Endothelial cell of umbilical vein (primary cell): ENCODE measurements at regions not wholly inside any gene's neighbourhood (a gene's known extent, or its start where the extent isn't known, plus 50 kb on each side); places are given as distances from the start of the nearest gene placed in this dataset.

Experiments used
- BruUV-seq: library from RNA; stranded (reverse); fragments of 400-500 nt; replicated peaks from 2 replicates; lab custom pipeline; 2021; lab: Mats Ljungman, UMichigan
- CTCF ChIA-PET: fragments of 300-600, 350-600 bp; sonication (Branson Sonifier 250); formaldehyde crosslinking; loops from one replicate; lab custom pipeline; 2021; ENCODE audit warnings: antibody characterized with exemption, inconsistent platforms; lab: Charles Lee
- POLR2A ChIA-PET: fragments of 300-600, 350-600 bp; sonication (Branson Sonifier 250); formaldehyde crosslinking; loops from one replicate; lab custom pipeline; 2021; ENCODE audit warnings: antibody characterized with exemption, inconsistent platforms; lab: Charles Lee
- DNase-seq: peaks from one replicate; pipeline ENCODE4 v3.0.0-alpha.2; 2011; ENCODE audit warnings: low read depth, low spot score
- FAIRE-seq: peaks from 2 replicates; lab custom pipeline; 2011; peaks lifted over from hg19 to GRCh38; lab: Jason Lieb, UNC
- H2AFZ ChIP-seq: 2 replicates; pipeline ENCODE4 v1.6.0; 2012; ENCODE audit warnings: low read depth, low read length, control low read depth, inconsistent platforms
- H3K27ac ChIP-seq: 2 replicates; pipeline ENCODE4 v1.5.1; 2011; ENCODE audit warnings: low read depth, mild to moderate bottlenecking, control low read depth, low read length, moderate library complexity; ENCODE audit not compliant: insufficient read depth
- H3K27me3 ChIP-seq, 2 experiments: 2 replicates each; pipeline versions ENCODE4 v1.6.0 to v1.6.1; 2011; ENCODE audit warnings: low read length in 2 of 2, mixed read lengths in 1 of 2; ENCODE audit not compliant: control insufficient read depth in 2 of 2, insufficient read depth in 2 of 2
- H3K36me3 ChIP-seq, 2 experiments: 2 replicates in 1 of 2; 3 replicates in 1 of 2; pipeline ENCODE4 v1.5.1; 2011; ENCODE audit warnings: low read length in 2 of 2, mild to moderate bottlenecking in 1 of 2, moderate library complexity in 1 of 2; ENCODE audit not compliant: control insufficient read depth in 2 of 2, insufficient read depth in 2 of 2; ENCODE audit errors: extremely low read depth in 1 of 2
- H3K4me1 ChIP-seq: 3 replicates; pipeline ENCODE4 v1.5.1; 2011; ENCODE audit warnings: mild to moderate bottlenecking, low read length; ENCODE audit not compliant: control insufficient read depth, insufficient read depth; ENCODE audit errors: extremely low read depth
- H3K4me2 ChIP-seq: 2 replicates; pipeline ENCODE4 v1.6.1; 2011; ENCODE audit warnings: low read length, control low read depth, mixed read lengths; ENCODE audit not compliant: insufficient read depth
- H3K4me3 ChIP-seq, 3 experiments: fragments of 200-600 bp in 1 of 3; sonication (generic), shearing (Covaris generic) in 1 of 3; replicated peaks in 1 of 3; 2 replicates each; pipeline ENCODE4 v1.5.1; 2011 to 2016; ENCODE audit warnings: control low read depth in 3 of 3, low read length in 3 of 3, mild to moderate bottlenecking in 2 of 3, inconsistent platforms in 1 of 3, low read depth in 1 of 3, moderate library complexity in 1 of 3; ENCODE audit not compliant: insufficient read depth in 1 of 3
- H3K79me2 ChIP-seq: 2 replicates; pipeline ENCODE4 v1.6.0; 2012; ENCODE audit warnings: low read length, inconsistent platforms; ENCODE audit not compliant: control insufficient read depth, insufficient read depth
- H3K9ac ChIP-seq: replicated peaks from 2 replicates; pipeline ENCODE3; 2011; ENCODE audit warnings: low read length, control low read depth; ENCODE audit not compliant: insufficient read depth; ENCODE audit errors: extremely low read depth
- H3K9me1 ChIP-seq: replicated peaks from 3 replicates; pipeline ENCODE4 v1.6.0; 2011; ENCODE audit warnings: mild to moderate bottlenecking, low read length; ENCODE audit not compliant: control insufficient read depth, insufficient read depth; ENCODE audit errors: extremely low read depth
- H3K9me3 ChIP-seq: replicated peaks from 2 replicates; pipeline ENCODE4 v1.5.1; 2012; ENCODE audit warnings: low read length, inconsistent platforms; ENCODE audit not compliant: control insufficient read depth, insufficient read depth
- H4K20me1 ChIP-seq: replicated peaks from 2 replicates; pipeline ENCODE3; 2011; ENCODE audit warnings: mild to moderate bottlenecking, low read length; ENCODE audit not compliant: control insufficient read depth, insufficient read depth; ENCODE audit errors: extremely low read depth
- EZH2 ChIP-seq: IDR thresholded peaks from 2 replicates; pipeline ENCODE4 v1.6.1; 2012; ENCODE audit warnings: borderline replicate concordance, low read depth, mild to moderate bottlenecking, moderate library complexity, low read length, inconsistent platforms; ENCODE audit not compliant: severe bottlenecking
- FOS ChIP-seq: IDR thresholded peaks from 2 replicates; pipeline ENCODE4 v1.6.1; 2011; ENCODE audit warnings: mild to moderate bottlenecking, low read length, moderate library complexity, borderline replicate concordance; ENCODE audit not compliant: insufficient read depth
- GATA2 ChIP-seq: IDR thresholded peaks from 2 replicates; pipeline ENCODE4 v1.7.0; 2011; ENCODE audit warnings: low read depth, mild to moderate bottlenecking, moderate library complexity, mixed read lengths, low read length; ENCODE audit not compliant: insufficient read length, insufficient read depth
- MYC ChIP-seq: IDR thresholded peaks from one replicate; pipeline ENCODE4 v1.6.1; 2011; ENCODE audit warnings: mild to moderate bottlenecking, low read depth, low read length
- POLR2A ChIP-seq: IDR thresholded peaks from 2 replicates; pipeline ENCODE4 v1.6.1; 2012; ENCODE audit warnings: low read depth, mild to moderate bottlenecking, control low read depth, low read length
- POLR2AphosphoS5 ChIP-seq: IDR thresholded peaks from 2 replicates; pipeline ENCODE4 v1.6.1; 2012; ENCODE audit warnings: low read depth, mild to moderate bottlenecking, control low read depth, low read length, moderate library complexity; ENCODE audit not compliant: insufficient read depth
- dilution Hi-C: fragments of 300-500 bp; cut with MboI; formaldehyde crosslinking; loops from one replicate; pipeline ENCODE4 v1.15.0; 2019; ENCODE audit warnings: low sequenced_read_pairs; ENCODE audit not compliant: extremely low pct_ligation_motif_present
- intact Hi-C: fragments of 100-400 bp; cut with micrococcal nuclease; formaldehyde crosslinking; loops from one replicate; pipeline ENCODE4 v1.10.0; 2022
- TF ChIP-seq, protein P1 (sequence below), 2 donors: IDR thresholded peaks; 1 replicate in 1 of 2; 2 replicates in 1 of 2; pipeline ENCODE4 v1.5.1; 2011; ENCODE audit warnings: low read length in 2 of 2, mild to moderate bottlenecking in 2 of 2, moderate library complexity in 2 of 2, control low read depth in 1 of 2, inconsistent platforms in 1 of 2, low read depth in 1 of 2; ENCODE audit not compliant: insufficient read depth in 1 of 2; ENCODE audit errors: extremely low read depth in 1 of 2

DNA sequence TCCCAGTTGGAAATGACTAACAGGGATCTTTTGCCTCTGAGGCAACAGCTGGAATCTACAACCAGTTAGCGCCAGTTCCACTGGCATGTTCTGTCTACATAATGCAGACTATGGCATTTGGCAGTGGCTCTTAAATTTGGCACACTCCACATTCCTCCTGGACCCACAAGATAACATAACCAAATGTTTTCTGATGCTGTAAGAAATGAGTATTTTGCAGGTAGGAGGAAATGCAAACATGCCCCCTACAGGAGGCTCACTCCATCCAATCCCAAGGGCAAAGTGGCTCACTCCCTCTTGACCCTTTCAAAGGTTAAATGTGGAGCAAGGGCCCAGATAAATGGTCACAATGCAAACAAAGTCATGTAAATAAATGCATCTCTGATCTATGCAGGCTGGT is 129.2 kb upstream of the PROX1 start:
- no peak for TF ChIP-seq MYC
- no peak for TF ChIP-seq POLR2A
- no peak for TF ChIP-seq GATA2
- TF ChIP-seq POLR2AphosphoS5 = no peak
- no peak for TF ChIP-seq FOS
- no peak for TF ChIP-seq EZH2
- TF ChIP-seq, protein P1, sequence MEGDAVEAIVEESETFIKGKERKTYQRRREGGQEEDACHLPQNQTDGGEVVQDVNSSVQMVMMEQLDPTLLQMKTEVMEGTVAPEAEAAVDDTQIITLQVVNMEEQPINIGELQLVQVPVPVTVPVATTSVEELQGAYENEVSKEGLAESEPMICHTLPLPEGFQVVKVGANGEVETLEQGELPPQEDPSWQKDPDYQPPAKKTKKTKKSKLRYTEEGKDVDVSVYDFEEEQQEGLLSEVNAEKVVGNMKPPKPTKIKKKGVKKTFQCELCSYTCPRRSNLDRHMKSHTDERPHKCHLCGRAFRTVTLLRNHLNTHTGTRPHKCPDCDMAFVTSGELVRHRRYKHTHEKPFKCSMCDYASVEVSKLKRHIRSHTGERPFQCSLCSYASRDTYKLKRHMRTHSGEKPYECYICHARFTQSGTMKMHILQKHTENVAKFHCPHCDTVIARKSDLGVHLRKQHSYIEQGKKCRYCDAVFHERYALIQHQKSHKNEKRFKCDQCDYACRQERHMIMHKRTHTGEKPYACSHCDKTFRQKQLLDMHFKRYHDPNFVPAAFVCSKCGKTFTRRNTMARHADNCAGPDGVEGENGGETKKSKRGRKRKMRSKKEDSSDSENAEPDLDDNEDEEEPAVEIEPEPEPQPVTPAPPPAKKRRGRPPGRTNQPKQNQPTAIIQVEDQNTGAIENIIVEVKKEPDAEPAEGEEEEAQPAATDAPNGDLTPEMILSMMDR (IDR thresholded peaks at IDR 0.05; ENCODE audit: extremely low read depth in 1 of 2, insufficient read depth in 1 of 2, low read depth in 1 of 2, low read length in 2 of 2) = no peak
- Histone ChIP-seq H3K9me3 (no peaks in the 10 kb centered on the region), H2AFZ (no peak overlapping the region), H4K20me1 (no peaks in the 10 kb centered on the region), H3K4me2 (no peak overlapping the region), H3K4me3 (no peak overlapping the region), H3K36me3 (no peaks in the 10 kb centered on the region), H3K4me1 (no peaks in the 10 kb centered on the region), H3K79me2 (no peaks in the 10 kb centered on the region), H3K27me3 (no peaks in the 10 kb centered on the region), H3K9ac (no peak overlapping the region), H3K9me1 (no peaks in the 10 kb centered on the region), H3K27ac (no peak overlapping the region)
- intact Hi-C loops = no loop called here
- no TSS peak for BruUV-seq
- FAIRE-seq = no peak
- CTCF ChIA-PET = interaction anchor here (1.4 kb wide), 1 partner anchor 9 kb away, joined by 3 read pairs; no protein-coding TSS in a partner anchor
- POLR2A ChIA-PET = no interaction called here
- dilution Hi-C loops = no loop called here
- DNase-seq = no peak
